Glomerular visceral epithelial cell (primary cell): ENCODE measurements at regions not wholly inside any gene's neighbourhood (a gene's known extent, or its start where the extent isn't known, plus 50 kb on each side); places are given as distances from the start of the nearest gene placed in this dataset.
"Not testable (repeated sequence)": the region's sequence is repeated elsewhere in the genome, so short reads cannot be mapped to it uniquely, and the experiment has no call there.

ENCODE experiments used
- DNase-seq: peaks from one replicate; pipeline ENCODE4 v3.0.0-alpha.2; 2016; ENCODE audit errors: extremely low spot score

DNA sequence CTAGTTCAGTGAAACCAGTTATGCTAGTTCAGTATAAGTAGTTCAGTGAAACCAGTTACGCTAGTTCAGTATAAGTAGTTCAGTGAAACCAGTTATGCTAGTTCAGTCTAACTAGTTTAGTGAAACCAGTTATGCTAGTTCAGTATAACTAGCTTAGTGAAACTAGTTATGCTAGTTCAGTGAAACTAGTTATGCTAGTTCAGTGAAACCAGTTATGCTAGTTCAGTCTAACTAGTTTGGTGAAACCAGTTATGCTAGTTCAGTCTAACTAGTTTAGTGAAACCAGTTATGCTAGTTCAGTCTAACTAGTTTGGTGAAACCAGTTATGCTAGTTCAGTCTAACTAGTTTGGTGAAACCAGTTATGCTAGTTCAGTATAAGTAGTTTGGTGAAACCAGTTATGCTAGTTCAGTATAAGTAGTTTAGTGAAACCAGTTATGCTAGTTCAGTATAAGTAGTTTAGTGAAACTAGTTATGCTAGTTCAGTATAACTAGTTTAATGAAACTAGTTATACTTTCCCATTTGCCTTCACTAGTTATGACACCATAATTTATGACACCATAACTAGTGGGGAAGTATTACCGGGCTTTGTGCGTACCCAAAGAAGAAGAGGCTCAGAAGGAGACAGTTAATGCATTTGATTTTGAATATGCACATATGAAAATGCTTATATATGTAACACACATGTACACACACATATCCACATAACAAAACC lies 662.5 kb downstream of the QKI start:
- not testable (repeated sequence) for DNase-seq

DNA sequence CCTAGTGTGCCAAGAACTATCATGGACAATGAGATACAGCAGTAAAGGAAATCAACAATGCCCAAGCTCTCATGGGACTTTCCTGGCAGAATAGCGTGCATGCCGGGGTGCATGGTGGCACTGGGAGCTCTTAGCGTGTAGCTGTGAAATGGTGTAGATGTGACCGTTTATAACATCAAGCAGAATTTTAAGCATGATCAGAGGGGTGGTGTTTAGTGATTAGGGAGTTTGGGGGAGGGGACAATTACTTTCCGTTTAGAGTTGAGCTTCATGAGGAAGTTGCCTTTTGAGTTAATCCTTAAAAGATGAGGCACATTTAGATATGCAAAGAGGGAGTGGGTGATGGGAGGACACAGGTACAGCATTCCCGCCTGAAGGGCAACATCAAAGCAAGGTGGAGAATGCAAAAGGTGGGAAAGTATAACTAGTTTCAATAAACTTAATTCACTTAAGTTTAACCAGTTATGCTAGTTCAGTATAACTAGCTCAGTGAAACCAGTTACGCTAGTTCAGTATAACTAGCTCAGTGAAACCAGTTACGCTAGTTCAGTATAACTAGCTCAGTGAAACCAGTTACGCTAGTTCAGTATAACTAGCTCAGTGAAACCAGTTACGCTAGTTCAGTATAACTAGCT lies 661.6 kb downstream of the QKI start:
- no peak for DNase-seq

GRCh38 chr6:164072240-164072666 lies 657.7 kb downstream of the QKI start:
- no peak for DNase-seq

- DNase-seq, result peak; percentile 15
Observed at GRCh38 chr6:164069350-164069990, 655.0 kb downstream of the QKI start.

DNA sequence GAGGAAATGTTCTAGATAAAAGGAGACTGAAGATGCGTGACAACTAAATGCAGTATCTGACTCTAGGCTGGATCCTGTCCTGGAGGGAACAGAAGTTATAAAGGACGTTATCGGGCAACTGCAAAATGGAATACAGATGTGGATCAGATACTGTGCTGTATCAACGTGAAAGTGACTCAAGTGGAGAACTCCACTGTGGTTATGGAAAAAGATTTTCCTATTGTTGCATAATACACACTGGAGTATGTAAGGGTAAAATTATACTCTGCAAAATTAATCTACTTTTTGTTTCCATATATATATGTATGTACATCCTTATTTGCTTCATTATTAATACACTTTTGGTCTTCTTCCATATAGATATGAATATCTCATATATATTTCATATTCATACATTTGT lies 654.0 kb downstream of the QKI start:
- no peak for DNase-seq

DNA sequence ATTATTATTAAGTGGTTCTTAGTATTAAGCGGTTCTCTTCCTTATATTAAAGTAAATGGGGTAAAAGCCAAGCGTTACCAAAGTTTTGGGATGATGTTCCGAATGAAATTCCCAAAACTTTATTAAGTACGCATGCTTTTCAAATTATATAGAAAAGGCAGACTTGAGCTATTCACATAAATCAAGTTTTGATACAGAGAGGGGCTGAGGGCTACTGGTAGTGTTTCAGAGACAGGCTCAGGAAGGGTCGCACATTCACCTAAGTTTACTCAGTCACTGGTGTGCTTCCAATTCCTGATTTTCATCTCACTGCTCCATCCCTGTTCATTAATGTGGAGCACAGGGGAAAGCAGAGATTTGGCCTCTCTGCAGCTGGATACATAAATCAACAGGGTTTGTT lies 652.2 kb downstream of the QKI start:
- no peak for DNase-seq

DNA sequence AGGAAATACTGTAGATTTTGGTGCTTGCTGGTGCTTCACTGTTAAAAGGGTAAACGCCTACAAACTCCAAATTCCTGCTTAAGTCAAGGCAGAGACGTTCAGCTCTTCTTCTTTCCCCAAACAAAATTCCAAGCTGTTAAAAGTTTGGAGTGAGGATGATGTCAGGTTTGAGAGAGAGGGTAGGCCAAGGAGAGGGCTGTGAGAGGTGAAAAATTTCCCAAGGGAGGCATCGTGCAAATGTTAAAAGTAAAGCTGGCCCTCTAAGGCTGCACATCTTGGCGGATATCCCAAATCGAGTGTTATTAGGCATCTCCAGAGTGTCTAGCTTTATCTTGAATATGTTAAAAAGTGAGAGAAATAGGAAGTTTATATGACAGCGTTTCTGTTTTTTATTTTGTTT lies 651.8 kb downstream of the QKI start:
- no peak for DNase-seq

- DNase-seq, result no peak
Observed at GRCh38 chr6:164063346-164063745, 648.8 kb downstream of the QKI start.

DNA sequence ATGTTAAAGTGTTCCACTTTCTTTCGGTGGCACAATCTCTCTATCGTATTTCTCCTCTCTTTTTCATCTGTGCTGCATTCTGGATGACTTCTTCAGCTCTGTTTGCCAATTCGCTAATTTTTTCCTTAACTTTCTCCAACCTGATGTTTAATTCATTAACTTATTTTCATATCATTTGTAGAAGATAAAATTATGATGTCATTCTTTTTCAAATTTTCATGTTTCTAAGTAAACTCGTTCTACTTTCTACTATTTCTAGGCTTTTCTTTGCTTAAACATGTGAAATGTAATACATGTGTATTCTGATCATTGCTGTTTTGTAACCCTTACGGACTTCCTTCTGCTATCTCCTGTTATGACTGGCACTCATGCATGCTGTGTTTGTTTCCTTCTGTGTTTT lies 648.4 kb downstream of the QKI start:
- DNase-seq, result no peak

- no peak for DNase-seq
Observed at GRCh38 chr6:164057876-164058275, 643.4 kb downstream of the QKI start.

- DNase-seq, result no peak
Observed at GRCh38 chr6:164051427-164051826, 636.9 kb downstream of the QKI start.

DNA sequence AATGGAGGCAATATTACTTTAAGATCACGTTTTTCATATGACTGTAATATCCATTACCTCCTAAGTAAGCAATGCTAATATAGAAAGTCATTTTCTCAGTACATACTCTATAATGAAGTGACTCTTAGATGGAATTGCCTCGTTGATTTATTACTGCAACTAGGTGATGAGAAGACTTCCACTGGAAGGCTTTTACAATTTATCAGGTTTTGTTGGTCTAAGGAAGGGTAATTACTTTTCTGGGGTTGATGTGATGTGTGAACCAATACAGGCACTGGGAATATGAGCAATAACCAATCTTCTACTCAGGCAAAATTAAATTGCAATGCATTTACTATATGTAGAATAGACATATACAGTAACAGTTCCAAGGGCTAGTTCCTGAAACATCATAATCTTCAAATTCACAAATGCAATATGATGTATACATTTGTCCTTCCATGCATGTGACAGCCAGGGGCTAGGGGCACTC lies 635.0 kb downstream of the QKI start:
- DNase-seq, result no peak

DNA sequence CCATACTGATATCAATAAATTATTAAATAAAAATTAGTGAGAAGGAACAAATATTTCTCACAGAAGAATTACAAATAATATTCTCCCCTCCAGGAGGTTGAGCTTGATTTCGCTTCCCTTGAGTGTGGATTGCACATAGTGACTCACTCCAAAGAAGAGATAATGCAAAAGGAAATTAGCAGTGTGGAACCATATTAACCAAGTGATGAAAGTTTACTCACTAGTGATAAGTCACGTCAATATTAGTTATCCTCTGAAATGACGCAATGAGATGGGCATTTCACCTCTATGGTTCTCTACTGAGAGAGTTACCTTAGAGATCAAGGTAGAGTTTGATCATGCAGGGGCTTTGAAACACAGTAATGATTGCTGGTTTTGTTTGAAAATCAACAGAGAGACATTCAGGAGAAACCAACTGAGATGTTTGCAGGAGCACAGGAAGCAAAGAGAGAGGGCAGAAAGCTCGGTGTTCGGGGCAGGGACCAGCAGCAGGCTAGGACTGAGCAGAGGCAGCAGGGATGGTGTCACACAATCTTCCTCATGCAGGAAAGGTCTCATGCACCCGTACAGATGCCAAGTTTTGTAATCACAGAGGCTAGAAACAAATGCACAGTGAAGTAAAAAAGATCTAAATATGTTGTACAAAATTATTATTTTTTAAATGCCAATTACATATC lies 634.5 kb downstream of the QKI start:
- DNase-seq, result peak; percentile 53

DNA sequence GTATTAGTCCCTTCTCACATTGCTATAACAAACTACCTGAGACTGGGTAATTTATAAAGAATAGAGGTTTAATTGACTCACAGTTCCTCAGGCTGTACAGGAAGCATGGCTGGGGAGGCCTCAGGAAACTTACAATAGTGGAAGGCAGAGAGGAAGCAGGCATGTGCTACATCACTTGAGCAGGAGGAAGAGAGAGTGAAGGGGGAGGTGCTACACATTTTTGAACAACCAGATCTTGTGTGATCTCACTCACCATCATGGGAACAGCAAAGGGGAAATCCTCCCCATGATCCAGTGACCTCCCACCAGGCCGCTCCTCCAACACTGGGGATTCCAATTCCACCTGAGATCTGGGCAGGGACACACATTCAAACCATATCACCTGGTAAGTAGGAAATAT lies 630.6 kb downstream of the QKI start:
- no peak for DNase-seq

- not testable (repeated sequence) for DNase-seq
Observed at GRCh38 chr6:164043656-164044055, 629.1 kb downstream of the QKI start.

DNA sequence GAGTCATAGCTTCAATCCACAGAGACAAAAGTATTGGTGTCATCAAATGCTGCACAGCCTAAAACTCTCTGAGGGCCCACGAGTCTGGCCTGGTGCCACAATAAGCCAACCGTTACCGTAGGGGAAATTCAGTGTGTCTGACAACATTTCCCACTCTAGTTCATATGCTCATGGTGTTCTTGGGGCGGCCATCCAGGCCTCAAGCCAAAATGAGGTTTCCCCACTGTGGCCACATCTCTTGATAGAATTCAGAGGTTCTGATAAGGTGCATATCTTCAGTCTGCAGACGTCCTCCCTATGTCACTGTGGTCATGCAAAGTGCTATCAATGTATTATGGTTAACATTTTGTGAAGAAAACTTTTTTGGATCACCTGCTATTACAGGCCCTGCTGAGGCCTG lies 627.7 kb downstream of the QKI start:
- no peak for DNase-seq

DNA sequence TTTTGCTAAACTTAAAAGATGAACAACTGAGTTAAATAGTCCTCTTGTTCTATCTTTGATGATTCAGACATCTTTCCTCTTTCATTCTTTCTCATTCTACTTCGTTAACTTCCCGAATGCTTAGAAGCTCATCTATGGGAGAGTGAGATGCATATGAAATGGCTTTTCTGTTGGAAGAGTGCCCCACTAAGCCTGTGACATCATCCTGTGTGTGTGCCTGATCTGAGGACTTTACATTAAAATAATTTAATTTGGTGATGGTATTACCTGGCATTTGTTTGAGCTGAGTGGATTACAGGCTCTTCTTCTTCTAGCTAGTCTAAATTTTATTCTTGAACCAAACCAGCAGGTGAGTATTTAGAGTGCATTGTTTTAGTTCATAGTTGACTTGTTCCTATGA lies 626.5 kb downstream of the QKI start:
- no peak for DNase-seq

DNA sequence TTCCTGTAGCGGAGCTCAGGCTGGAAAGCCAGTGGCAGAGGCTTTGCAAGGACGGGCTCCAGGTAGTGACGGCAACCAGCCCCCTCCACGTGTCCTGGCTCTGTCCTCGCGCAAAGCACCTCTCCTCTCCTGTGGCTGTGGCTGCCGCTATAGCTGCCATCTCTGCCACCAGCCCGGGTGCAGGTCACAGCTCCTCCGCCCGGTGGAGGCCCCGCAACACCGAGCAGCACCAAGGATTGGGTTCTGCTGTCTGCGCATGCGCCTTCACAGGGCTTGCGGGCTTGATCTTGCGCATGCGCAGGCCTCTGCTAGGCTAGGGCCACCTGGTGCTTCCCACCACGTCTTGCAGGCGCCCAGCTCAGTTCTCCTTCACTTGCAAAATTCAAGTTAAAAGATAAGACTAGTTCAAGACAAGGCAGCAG lies 625.4 kb downstream of the QKI start:
- DNase-seq, result no peak

DNA sequence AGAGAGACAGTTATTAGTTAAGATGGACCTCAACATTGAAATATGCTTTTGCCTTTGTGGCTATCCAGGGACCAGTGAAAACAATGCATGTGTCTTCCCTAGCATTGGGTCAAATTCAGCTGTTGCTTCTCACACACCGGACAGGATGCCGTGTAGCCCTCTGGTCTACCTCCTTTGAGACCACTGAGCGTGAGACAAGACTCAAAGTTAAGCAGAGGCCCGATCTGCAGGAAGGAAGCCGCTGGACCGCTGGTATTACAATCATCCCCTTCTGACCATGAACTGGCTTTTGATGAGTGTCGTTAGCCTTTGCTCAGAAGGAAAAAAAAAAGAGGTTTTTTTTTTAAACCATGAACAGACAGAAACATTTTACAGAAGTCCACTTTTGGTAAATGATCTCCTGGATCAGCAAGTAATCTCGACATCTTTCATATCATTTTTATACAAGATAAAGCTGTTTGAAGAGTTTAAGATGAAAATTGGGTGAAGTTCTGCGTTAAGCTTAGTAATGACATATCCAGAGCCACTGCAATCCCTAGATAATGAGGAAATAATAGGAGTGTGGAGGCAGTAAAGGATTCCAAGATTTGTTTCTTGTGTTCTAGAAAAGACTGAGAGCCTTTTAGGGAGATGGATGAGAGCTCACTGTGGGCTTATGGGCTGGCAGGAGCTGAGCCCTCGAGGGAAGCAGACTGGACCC lies 622.8 kb downstream of the QKI start:
- no peak for DNase-seq

- no peak for DNase-seq
Observed at GRCh38 chr6:164035900-164036485, 621.5 kb downstream of the QKI start.

DNA sequence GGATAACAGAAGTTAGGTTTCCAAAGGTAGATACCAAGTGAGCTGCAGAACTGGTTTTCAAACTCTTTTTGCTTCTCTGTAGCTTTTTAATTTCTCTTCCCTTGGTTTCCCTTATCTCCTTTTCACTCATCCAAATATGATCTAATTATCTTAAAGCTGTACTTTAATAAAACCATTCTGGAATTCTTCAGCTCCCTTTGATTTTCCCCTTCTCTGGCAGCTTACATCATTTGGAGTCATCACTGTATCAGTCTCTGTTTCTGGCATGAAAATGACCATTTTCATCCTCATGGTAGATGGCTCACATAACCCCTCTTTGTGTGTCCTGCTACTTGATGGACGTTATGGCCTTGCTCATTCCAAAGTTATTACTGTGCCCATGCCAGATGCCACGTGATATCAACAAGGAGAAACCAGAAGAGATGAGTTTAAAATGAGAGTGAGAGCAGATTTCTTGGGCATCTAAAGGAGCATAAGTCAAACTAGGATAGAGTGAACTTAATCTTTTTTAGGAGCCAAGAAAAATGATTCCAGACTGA lies 620.2 kb downstream of the QKI start:
- DNase-seq, result no peak
